Progenitor cell of endocrine pancreas (in vitro differentiated cells): ENCODE measurements at regions not wholly inside any gene's neighbourhood (a gene's known extent, or its start where the extent isn't known, plus 50 kb on each side); places are given as distances from the start of the nearest gene placed in this dataset.
A peak's percentile ranks its signal among the peaks of the same experiment; 100 is the strongest.

ENCODE experiments used
- DNase-seq: peaks from one replicate; pipeline ENCODE4 v3.0.0; 2021; ENCODE audit warnings: low spot score; ENCODE audit not compliant: unreplicated experiment
- H3K27ac Mint-ChIP-seq: 2 replicates; pipeline ENCODE4 v1.8.0; 2021; ENCODE audit warnings: mild to moderate bottlenecking, moderate library complexity, mixed read lengths
- H3K27me3 Mint-ChIP-seq: 2 replicates; pipeline ENCODE4 v1.8.0; 2021; ENCODE audit warnings: mixed read lengths
- H3K36me3 Mint-ChIP-seq: 2 replicates; pipeline ENCODE4 v1.8.0; 2022; ENCODE audit warnings: mixed read lengths; ENCODE audit not compliant: insufficient read depth
- H3K4me1 Mint-ChIP-seq: 2 replicates; pipeline ENCODE4 v1.8.0; 2021; ENCODE audit warnings: low read depth, mixed read lengths
- H3K4me3 Mint-ChIP-seq: 2 replicates; pipeline ENCODE4 v1.8.0; 2021; ENCODE audit warnings: low read depth, mild to moderate bottlenecking, moderate library complexity, mixed read lengths
- H3K9me3 Mint-ChIP-seq: 2 replicates; pipeline ENCODE4 v1.8.0; 2021; ENCODE audit warnings: low read depth, mixed read lengths
- TF ChIP-seq, protein P1 (sequence below): fragments of 200-600 bp; sonication (generic); IDR thresholded peaks from one replicate; pipeline ENCODE4 v1.5.0; 2021; ENCODE audit warnings: antibody characterized with exemption, mild to moderate bottlenecking; ENCODE audit not compliant: unreplicated experiment

DNA sequence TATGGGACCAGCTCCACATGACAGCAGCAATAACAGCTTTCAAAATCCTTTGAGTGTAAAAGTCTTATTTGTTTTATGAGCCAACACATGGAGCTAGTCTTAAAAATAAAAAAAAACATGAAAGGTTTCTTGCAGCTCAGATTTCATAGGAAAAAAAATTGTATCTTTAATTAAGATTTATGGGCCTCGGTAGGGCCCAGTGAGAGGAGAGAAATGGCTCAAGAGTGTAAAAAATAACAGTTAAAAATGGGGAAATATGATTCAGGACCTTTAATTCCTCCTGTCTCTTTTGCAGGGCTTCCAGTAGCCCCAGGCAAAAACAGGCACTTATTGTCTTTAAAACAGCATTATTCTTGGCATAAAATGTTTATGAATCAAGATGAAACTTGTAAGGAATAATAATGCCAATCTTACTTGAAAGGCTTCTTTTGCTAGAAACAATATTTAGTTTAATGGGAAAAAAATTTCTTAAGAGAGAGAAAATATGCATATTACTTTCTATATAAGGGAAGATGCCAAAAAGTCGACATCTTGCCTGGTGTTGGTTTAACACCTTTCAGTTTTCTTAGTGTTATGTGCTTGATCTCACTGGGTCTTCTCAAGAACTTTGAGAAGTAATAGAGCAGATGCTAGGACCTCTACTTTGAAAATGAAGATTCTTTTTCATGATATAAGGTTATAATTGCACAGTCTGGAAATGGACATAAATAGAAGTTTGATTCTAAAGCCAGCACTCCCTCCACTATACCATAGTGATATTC is 71.3 kb upstream of the SETBP1 start:
- no peaks in the 10 kb centered on the region for H3K9me3 Mint-ChIP-seq
- DNase-seq = no peak
- TF ChIP-seq, protein P1, sequence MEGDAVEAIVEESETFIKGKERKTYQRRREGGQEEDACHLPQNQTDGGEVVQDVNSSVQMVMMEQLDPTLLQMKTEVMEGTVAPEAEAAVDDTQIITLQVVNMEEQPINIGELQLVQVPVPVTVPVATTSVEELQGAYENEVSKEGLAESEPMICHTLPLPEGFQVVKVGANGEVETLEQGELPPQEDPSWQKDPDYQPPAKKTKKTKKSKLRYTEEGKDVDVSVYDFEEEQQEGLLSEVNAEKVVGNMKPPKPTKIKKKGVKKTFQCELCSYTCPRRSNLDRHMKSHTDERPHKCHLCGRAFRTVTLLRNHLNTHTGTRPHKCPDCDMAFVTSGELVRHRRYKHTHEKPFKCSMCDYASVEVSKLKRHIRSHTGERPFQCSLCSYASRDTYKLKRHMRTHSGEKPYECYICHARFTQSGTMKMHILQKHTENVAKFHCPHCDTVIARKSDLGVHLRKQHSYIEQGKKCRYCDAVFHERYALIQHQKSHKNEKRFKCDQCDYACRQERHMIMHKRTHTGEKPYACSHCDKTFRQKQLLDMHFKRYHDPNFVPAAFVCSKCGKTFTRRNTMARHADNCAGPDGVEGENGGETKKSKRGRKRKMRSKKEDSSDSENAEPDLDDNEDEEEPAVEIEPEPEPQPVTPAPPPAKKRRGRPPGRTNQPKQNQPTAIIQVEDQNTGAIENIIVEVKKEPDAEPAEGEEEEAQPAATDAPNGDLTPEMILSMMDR = no peak
- H3K27me3 Mint-ChIP-seq = peaks cover 2% of the 10 kb centered on the region
- H3K4me3 Mint-ChIP-seq = no peak overlapping the region
- H3K36me3 Mint-ChIP-seq = no peaks in the 10 kb centered on the region
- H3K27ac Mint-ChIP-seq = no peak overlapping the region
- no peaks in the 10 kb centered on the region for H3K4me1 Mint-ChIP-seq

DNA sequence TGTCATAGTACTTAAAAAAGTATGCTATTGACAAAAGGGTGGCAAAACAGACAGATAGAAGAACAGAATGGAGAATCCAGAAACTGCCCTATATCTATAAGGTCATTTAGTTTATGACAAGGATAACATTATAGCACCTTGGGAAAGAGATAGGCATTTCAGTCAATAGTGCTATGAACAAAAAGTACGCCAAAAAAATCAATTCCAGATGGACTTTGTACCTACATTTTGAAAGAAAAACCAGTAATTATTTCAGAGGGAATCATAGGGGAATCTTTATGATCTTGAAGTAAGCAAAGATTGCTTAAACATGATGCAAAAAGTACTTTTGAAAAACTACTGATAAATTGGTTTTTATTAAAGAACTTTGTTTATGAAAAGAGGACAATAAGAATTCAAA is 59.9 kb upstream of the SETBP1 start:
- Mint-ChIP-seq H3K4me1 (peaks cover 16% of the 10 kb centered on the region), H3K27ac (no peak overlapping the region), H3K9me3 (peaks cover 13% of the 10 kb centered on the region), H3K36me3 (no peaks in the 10 kb centered on the region), H3K4me3 (no peak overlapping the region), H3K27me3 (peaks cover 3% of the 10 kb centered on the region)
- TF ChIP-seq, protein P1 = no peak
- DNase-seq = no peak

DNA sequence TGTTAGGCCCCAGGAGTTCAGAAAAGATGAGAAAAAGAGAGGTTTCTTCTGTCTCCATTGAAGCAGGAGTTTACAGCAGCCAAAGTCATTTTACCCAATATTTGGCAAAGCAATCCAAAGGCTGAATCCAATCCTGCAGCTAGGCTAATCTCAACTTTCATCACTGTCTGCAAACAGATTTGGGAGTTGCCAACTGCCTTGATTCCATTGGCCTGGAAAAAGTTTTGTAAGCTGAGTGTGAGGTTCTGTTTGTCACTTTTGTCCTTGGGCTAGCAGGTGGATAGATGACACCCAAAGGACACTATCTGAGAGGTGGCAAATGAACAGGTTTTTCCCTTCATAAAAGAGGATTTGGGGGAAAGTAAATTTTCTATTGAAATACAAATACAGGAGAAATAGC is 56.6 kb upstream of the SETBP1 start:
- Mint-ChIP-seq H3K27me3 (peaks cover 13% of the 10 kb centered on the region), H3K4me1 (peaks cover 16% of the 10 kb centered on the region), H3K4me3 (no peak overlapping the region), H3K27ac (no peak overlapping the region), H3K9me3 (no peaks in the 10 kb centered on the region), H3K36me3 (no peaks in the 10 kb centered on the region)
- TF ChIP-seq, protein P1 = no peak
- no peak for DNase-seq

DNA sequence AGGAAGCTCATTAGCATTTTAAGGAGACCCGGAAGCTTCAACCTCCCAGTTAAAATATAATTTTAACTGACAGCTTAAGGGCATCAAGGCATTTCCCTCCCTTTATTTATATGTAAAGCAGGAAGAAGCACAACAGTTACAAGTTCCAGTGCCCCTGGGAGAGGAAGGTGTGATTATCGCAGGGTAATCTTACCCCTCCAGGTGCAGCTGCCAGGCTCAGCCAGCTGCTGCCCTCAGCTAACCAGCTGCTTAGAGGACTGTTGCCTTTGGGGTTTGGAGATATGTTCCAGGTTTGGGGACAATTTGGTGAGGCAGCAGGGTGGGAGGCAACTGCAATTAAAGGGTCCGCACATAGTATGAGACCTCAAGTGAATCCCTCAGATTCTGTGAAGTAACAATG is 55.3 kb upstream of the SETBP1 start:
- Mint-ChIP-seq H3K27ac (peak overlapping the region; percentile 19), H3K27me3 (peaks cover 17% of the 10 kb centered on the region), H3K9me3 (no peaks in the 10 kb centered on the region), H3K36me3 (no peaks in the 10 kb centered on the region), H3K4me3 (no peak overlapping the region), H3K4me1 (peaks cover 16% of the 10 kb centered on the region)
- TF ChIP-seq, protein P1 = no peak
- no peak for DNase-seq

DNA sequence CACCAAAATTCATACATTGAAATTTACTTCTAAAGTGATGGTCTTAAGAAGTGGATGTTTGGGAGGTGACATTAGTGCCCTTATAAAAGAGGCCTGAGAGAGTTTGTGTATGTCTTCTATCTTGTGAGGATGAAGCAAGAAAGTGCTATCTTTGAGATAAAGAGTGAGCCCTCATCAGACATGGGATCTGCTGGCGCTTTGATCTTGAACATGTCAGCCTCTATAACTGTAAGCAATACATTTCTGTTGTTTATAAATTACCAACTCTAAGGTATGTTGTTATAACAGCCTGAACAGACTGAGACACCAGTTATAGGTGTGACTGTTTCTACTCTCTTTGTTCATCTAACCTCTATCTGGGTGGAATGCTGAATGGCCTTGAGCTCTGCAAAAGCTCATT is 54.5 kb upstream of the SETBP1 start:
- no peak overlapping the region for H3K4me3 Mint-ChIP-seq
- H3K27me3 Mint-ChIP-seq = peaks cover 17% of the 10 kb centered on the region
- TF ChIP-seq, protein P1 = no peak
- H3K4me1 Mint-ChIP-seq = peaks cover 9% of the 10 kb centered on the region
- no peak for DNase-seq
- H3K9me3 Mint-ChIP-seq = no peaks in the 10 kb centered on the region
- H3K36me3 Mint-ChIP-seq = no peaks in the 10 kb centered on the region
- no peak overlapping the region for H3K27ac Mint-ChIP-seq
